HG03060 (cell line): ENCODE measurements at regions not wholly inside any gene's neighbourhood (a gene's known extent, or its start where the extent isn't known, plus 50 kb on each side); places are given as distances from the start of the nearest gene placed in this dataset.

Experiments
- ATAC-seq: cut with Tn5 transposase; IDR thresholded peaks from one replicate; pipeline ENCODE4 v1.9.1; 2021; ENCODE audit warnings: low read depth, moderate number of reproducible peaks; ENCODE audit not compliant: unreplicated experiment

- no peak for ATAC-seq
These were observed 209.2 kb upstream of the CD180 start for GRCh38 chr5:67405755-67406154.

GRCh38 chr5:67405101-67405364 is 208.4 kb upstream of the CD180 start:
- no peak for ATAC-seq

- no peak for ATAC-seq
These were observed 207.9 kb upstream of the CD180 start for GRCh38 chr5:67404256-67405100.

GRCh38 chr5:67402526-67402925 is 205.9 kb upstream of the CD180 start:
- ATAC-seq: no peak

GRCh38 chr5:67401172-67401571 is 204.6 kb upstream of the CD180 start:
- ATAC-seq: no peak

- no peak for ATAC-seq
These were observed 204.2 kb upstream of the CD180 start for GRCh38 chr5:67400752-67401151.

GRCh38 chr5:67395790-67396418 is 199.3 kb upstream of the CD180 start:
- no peak for ATAC-seq

- ATAC-seq: no peak
These were observed 196.6 kb upstream of the CD180 start for GRCh38 chr5:67393211-67393610.

- no peak for ATAC-seq
These were observed 194.3 kb upstream of the CD180 start for GRCh38 chr5:67390935-67391334.

GRCh38 chr5:67383451-67383850 is 186.9 kb upstream of the CD180 start:
- no peak for ATAC-seq

GRCh38 chr5:67381236-67381880 is 184.8 kb upstream of the CD180 start:
- no peak for ATAC-seq

- no peak for ATAC-seq
These were observed 183.8 kb upstream of the CD180 start for GRCh38 chr5:67380431-67380830.

GRCh38 chr5:67379753-67380152 is 183.2 kb upstream of the CD180 start:
- no peak for ATAC-seq

GRCh38 chr5:67378256-67378655 is 181.7 kb upstream of the CD180 start:
- ATAC-seq: no peak

GRCh38 chr5:67377631-67378030 is 181.0 kb upstream of the CD180 start:
- no peak for ATAC-seq

GRCh38 chr5:67375606-67376005 is 179.0 kb upstream of the CD180 start:
- no peak for ATAC-seq

- no peak for ATAC-seq
These were observed 177.8 kb upstream of the CD180 start for GRCh38 chr5:67374378-67374777.

GRCh38 chr5:67373518-67373917 is 176.9 kb upstream of the CD180 start:
- no peak for ATAC-seq

GRCh38 chr5:67372887-67373286 is 176.3 kb upstream of the CD180 start:
- ATAC-seq: no peak

- ATAC-seq: no peak
These were observed 175.3 kb upstream of the CD180 start for GRCh38 chr5:67371924-67372323.

- ATAC-seq: no peak
These were observed 170.2 kb upstream of the CD180 start for GRCh38 chr5:67366691-67367395.
